ENCODE measurements at regions not wholly inside any gene's neighbourhood (a gene's known extent, or its start where the extent isn't known, plus 50 kb on each side); places are given as distances from the start of the nearest gene placed in this dataset.
"Not testable (repeated sequence)": the region's sequence is repeated elsewhere in the genome, so short reads cannot be mapped to it uniquely, and the experiment has no call there.

DNA sequence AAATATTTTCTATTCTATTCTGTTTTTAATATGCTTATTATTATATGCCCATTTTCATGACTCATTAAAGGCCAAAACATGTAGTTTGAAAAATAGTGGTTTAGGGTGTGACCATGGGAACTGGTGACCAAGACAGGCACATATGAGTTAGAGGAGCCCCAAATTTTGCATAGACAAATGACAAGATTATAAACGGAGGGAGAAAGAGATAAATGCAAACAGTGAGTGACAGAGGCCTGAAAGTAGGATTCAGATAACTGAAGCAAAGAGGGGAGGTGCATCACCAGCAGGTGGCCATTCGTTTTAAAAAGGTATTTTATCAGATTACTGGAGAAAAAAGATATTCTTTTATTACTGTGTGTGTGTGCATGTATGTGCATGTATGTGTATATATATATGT, 391.5 kb upstream of the CHORDC1 start:
- ChIA-PET POLR2A (no interaction called here), CTCF (no interaction called here)
- Histone ChIP-seq H3F3A (replicated peaks; ENCODE audit: insufficient read depth) (no peaks in the 10 kb centered on the region), H3K4me2 (no peak overlapping the region), H4K20me1 (ENCODE audit: insufficient read depth) (no peaks in the 10 kb centered on the region), H2AFZ (ENCODE audit: low read depth) (no peak overlapping the region), H3K27me3 (ENCODE audit: insufficient read depth) (no peaks in the 10 kb centered on the region), H3K79me2 (ENCODE audit: insufficient read depth) (no peaks in the 10 kb centered on the region), H3K4me3 (ENCODE audit: low read depth in 2 of 2, low read length in 1 of 2) (no peak overlapping the region), H3K4me1 (ENCODE audit: control insufficient read depth in 1 of 2, insufficient read depth in 2 of 2, low read depth in 1 of 2, low read length in 1 of 2) (no peaks in the 10 kb centered on the region), H3K36me3 (replicated peaks in 1 of 2; ENCODE audit: control insufficient read depth in 1 of 2, insufficient read depth in 2 of 2, low read length in 1 of 2) (no peaks in the 10 kb centered on the region), H3K27ac (ENCODE audit: low read depth in 2 of 2, low read length in 1 of 2) (no peak overlapping the region), H3K9ac (no peak overlapping the region), H3K9me3 (no peaks in the 10 kb centered on the region), H3K9me2 (no peaks in the 10 kb centered on the region)
- WGBS (ENCODE audit: low lambda C conversion rate), result 7% methylated on average over 2 of the region's 2 CpGs
- TF ChIP-seq TCF12 (IDR thresholded peaks at IDR 0.05) (no peak), NRF1 (IDR thresholded peaks at IDR 0.05; ENCODE audit: low read depth, low read length) (no peak), RFX5 (IDR thresholded peaks at IDR 0.05; ENCODE audit: low read length) (no peak), EP300 (IDR thresholded peaks at IDR 0.05; ENCODE audit: borderline replicate concordance in 1 of 2, low read depth in 1 of 2, low read length in 1 of 2) (no peak), TAF1 (IDR thresholded peaks at IDR 0.05; ENCODE audit: borderline replicate concordance, low read depth, low read length) (no peak), GABPA (IDR thresholded peaks at IDR 0.05; ENCODE audit: low read depth) (no peak), ELF1 (IDR thresholded peaks at IDR 0.05) (no peak), YY1 (IDR thresholded peaks at IDR 0.05; ENCODE audit: low read depth) (no peak), SIN3A (IDR thresholded peaks at IDR 0.05; ENCODE audit: borderline replicate concordance, low read depth, low read length) (no peak), CHD2 (IDR thresholded peaks at IDR 0.05; ENCODE audit: low read length, partially characterized antibody) (no peak), FOSL2 (IDR thresholded peaks at IDR 0.05; ENCODE audit: borderline replicate concordance, low read depth) (no peak), GATA2 (CRISPR knock-in tag; IDR thresholded peaks at IDR 0.05) (no peak), NFIC (IDR thresholded peaks at IDR 0.05; ENCODE audit: borderline replicate concordance) (no peak)
- TF ChIP-seq, protein P1, sequence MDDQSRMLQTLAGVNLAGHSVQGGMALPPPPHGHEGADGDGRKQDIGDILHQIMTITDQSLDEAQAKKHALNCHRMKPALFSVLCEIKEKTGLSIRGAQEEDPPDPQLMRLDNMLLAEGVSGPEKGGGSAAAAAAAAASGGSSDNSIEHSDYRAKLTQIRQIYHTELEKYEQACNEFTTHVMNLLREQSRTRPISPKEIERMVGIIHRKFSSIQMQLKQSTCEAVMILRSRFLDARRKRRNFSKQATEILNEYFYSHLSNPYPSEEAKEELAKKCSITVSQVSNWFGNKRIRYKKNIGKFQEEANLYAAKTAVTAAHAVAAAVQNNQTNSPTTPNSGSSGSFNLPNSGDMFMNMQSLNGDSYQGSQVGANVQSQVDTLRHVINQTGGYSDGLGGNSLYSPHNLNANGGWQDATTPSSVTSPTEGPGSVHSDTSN (IDR thresholded peaks at IDR 0.05), result no peak
- TF ChIP-seq, protein P2, sequence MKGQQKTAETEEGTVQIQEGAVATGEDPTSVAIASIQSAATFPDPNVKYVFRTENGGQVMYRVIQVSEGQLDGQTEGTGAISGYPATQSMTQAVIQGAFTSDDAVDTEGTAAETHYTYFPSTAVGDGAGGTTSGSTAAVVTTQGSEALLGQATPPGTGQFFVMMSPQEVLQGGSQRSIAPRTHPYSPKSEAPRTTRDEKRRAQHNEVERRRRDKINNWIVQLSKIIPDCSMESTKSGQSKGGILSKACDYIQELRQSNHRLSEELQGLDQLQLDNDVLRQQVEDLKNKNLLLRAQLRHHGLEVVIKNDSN (IDR thresholded peaks at IDR 0.05; ENCODE audit: borderline replicate concordance, low read depth), result no peak
- TF ChIP-seq, protein P3, sequence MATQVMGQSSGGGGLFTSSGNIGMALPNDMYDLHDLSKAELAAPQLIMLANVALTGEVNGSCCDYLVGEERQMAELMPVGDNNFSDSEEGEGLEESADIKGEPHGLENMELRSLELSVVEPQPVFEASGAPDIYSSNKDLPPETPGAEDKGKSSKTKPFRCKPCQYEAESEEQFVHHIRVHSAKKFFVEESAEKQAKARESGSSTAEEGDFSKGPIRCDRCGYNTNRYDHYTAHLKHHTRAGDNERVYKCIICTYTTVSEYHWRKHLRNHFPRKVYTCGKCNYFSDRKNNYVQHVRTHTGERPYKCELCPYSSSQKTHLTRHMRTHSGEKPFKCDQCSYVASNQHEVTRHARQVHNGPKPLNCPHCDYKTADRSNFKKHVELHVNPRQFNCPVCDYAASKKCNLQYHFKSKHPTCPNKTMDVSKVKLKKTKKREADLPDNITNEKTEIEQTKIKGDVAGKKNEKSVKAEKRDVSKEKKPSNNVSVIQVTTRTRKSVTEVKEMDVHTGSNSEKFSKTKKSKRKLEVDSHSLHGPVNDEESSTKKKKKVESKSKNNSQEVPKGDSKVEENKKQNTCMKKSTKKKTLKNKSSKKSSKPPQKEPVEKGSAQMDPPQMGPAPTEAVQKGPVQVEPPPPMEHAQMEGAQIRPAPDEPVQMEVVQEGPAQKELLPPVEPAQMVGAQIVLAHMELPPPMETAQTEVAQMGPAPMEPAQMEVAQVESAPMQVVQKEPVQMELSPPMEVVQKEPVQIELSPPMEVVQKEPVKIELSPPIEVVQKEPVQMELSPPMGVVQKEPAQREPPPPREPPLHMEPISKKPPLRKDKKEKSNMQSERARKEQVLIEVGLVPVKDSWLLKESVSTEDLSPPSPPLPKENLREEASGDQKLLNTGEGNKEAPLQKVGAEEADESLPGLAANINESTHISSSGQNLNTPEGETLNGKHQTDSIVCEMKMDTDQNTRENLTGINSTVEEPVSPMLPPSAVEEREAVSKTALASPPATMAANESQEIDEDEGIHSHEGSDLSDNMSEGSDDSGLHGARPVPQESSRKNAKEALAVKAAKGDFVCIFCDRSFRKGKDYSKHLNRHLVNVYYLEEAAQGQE (IDR thresholded peaks at IDR 0.05; ENCODE audit: low read depth, low read length), result no peak
- no peak for DNase-seq

DNA sequence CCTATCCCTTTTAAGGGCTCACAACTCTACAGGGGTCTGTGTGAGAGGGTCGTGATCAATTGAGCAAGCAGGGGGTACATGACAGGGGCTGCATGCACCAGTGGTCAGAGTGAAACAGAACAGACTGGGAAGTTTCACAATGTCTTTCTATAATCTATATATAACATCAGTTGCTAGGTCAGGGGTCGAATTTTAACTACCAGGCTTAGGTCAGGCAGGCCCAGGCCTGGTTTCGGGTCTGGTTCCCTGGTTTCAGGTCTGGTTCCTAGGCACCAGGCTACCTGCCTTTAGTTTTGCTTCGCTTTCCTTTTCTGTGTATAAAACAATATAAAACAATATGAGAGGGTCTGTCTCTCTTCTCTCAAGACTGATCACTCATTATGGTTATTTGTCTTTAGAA, 390.2 kb upstream of the CHORDC1 start:
- CTCF ChIA-PET, POLR2A ChIA-PET: not testable (repeated sequence)

More for the DNA sequence above, 390.2 kb upstream of the CHORDC1 start:
- H3K9me2 ChIP-seq; H3K9me3 ChIP-seq; H3K4me1 ChIP-seq (ENCODE audit: control insufficient read depth in 1 of 2, insufficient read depth in 2 of 2, low read depth in 1 of 2, low read length in 1 of 2); H4K20me1 ChIP-seq (ENCODE audit: insufficient read depth); H3K36me3 ChIP-seq (replicated peaks in 1 of 2; ENCODE audit: control insufficient read depth in 1 of 2, insufficient read depth in 2 of 2, low read length in 1 of 2); H3K79me2 ChIP-seq (ENCODE audit: insufficient read depth); DNase-seq; H3K9ac ChIP-seq; H3K27ac ChIP-seq (ENCODE audit: low read depth in 2 of 2, low read length in 1 of 2); H3K4me3 ChIP-seq (ENCODE audit: low read depth in 2 of 2, low read length in 1 of 2); H3K27me3 ChIP-seq (ENCODE audit: insufficient read depth); H2AFZ ChIP-seq (ENCODE audit: low read depth); H3F3A ChIP-seq (replicated peaks; ENCODE audit: insufficient read depth); H3K4me2 ChIP-seq: not testable (repeated sequence)
- 23% methylated on average over 4 of the region's 4 CpGs for WGBS (ENCODE audit: low lambda C conversion rate)

Data from SK-N-SH (cell line).